Nucleus accumbens (tissue), 56 donors: ENCODE measurements at regions not wholly inside any gene's neighbourhood (a gene's known extent, or its start where the extent isn't known, plus 50 kb on each side); places are given as distances from the start of the nearest gene placed in this dataset.

Experiments
- DNase-seq, 56 donors: peaks; one replicate each; lab custom pipeline; 2025; lab: John Stamatoyannopoulos, UW

DNA sequence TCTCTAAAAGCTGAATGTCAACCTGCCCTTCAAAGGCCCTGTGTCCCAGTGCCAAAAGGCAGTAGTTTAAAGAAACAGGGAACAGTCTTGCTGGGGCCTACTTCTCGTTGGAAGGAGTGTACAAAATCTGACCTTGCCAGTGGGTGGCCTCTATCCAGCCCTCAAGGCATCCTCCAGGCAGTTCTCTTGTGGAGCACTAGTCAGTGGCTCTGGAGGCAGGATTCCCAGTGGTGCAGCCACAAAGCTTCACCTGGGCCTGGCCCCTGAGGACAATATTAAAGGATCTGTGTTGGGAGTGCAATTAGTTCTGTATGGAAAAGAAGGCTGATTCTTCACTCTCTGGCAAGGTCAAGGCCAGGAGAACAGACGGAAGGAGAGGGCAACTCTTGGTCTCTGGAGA lies 237.8 kb upstream of the ADAMTS9 start:
- DNase-seq = no peak

GRCh38 chr3:64924961-64925360 lies 237.2 kb upstream of the ADAMTS9 start:
- DNase-seq = no peak

GRCh38 chr3:64922213-64922612 lies 234.4 kb upstream of the ADAMTS9 start:
- no peak for DNase-seq

- no peak for DNase-seq
Measured at GRCh38 chr3:64921281-64922065, 233.7 kb upstream of the ADAMTS9 start.

DNA sequence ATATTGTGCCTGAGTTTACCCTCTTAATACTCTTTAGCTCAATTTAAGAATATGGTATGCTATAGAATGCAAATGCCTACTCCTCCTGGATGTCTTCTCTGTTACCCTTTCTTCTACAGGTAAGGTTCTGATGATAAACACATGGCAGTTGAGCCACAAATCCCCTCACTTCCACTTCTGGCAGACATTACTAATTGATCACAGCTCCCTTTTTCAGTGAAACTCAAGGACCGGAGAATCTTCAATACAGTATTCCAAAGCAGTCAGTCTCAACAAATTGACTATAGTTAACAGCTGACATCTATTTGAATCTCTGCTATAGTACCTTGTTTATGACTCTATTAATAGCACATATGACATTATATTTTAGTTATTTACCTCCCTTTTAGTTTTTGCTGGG lies 232.1 kb upstream of the ADAMTS9 start:
- DNase-seq = no peak

DNA sequence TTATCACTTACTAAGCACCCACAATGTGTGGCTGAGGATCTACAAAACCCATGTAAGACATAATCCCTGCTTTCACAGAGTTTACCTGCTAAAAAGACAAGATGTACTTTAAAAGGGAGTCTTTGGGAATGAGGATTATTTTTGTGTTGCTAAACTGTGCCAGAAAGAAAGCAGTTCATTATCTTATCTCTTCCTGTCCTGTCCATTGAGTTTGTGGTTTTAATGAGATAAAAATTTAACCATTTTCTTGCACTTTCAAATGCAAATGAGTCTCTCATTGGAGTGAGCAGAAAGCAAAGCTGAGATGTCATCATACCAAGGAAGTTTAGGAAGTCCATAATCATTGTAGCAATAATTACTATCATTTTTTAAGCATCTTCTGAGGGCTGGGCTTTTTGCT lies 231.2 kb upstream of the ADAMTS9 start:
- no peak for DNase-seq

DNA sequence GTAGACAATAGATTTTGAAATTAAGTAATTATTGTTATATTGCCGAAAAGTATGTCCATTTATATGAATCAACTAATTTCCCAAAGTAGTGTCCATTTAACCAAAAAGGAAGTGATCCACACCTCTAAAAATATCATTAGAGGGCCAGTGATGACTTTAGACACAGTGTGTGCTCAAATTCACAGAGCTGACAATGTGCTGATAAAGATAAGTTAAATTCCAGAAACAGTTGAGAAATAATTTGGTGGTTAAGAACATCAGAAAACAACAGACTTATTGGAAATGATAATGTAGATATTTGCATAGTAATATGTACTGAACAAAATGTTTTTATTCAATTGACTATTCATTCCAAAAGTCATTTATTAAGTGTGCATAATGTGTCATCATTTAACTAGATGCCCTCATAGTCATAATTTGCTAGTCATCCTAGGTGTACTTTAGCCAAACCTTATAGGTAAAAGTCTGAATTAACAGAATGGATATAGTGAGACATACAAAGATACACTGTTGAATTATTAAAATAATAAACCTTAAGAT lies 230.2 kb upstream of the ADAMTS9 start:
- no peak for DNase-seq

- no peak for DNase-seq
Measured at GRCh38 chr3:64916937-64917336, 229.1 kb upstream of the ADAMTS9 start.

DNA sequence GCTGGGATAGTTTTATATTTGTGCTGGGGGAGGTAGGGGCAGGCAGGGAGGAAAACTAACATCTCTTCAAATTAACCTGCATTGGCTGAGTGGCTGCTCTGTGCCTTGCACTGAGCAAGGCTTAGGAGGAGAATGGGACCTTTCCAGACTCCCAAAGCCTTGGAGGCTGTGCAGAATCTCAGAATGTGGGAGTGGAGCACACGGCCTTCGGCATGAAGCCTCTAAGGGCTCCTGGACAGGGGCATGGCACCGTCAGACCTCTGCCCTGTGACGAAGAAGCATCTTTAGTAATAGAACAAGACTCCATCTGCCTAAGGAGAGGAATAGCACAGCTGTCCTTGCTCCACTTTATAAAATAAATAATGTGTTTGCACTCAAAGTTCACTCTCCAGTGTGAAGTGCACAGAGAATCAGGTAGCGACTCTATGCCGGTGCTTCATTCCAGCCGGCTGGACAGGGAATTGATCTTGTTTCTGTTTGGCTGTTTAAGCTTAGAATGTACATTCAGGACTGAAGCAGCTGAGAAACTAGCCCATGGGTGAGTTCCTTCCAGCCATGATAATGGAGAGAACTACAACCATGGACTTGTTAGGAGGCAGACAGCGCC lies 228.5 kb upstream of the ADAMTS9 start:
- no peak for DNase-seq

- no peak for DNase-seq
Measured at GRCh38 chr3:64915778-64916177, 228.0 kb upstream of the ADAMTS9 start.

- DNase-seq = no peak
Measured at GRCh38 chr3:64913515-64913914, 225.7 kb upstream of the ADAMTS9 start.

- DNase-seq = no peak
Measured at GRCh38 chr3:64911138-64911537, 223.3 kb upstream of the ADAMTS9 start.

GRCh38 chr3:64909757-64910467 lies 222.1 kb upstream of the ADAMTS9 start:
- DNase-seq = no peak

- no peak for DNase-seq
Measured at GRCh38 chr3:64909011-64909410, 221.2 kb upstream of the ADAMTS9 start.

GRCh38 chr3:64908251-64908685 lies 220.5 kb upstream of the ADAMTS9 start:
- no peak for DNase-seq

DNA sequence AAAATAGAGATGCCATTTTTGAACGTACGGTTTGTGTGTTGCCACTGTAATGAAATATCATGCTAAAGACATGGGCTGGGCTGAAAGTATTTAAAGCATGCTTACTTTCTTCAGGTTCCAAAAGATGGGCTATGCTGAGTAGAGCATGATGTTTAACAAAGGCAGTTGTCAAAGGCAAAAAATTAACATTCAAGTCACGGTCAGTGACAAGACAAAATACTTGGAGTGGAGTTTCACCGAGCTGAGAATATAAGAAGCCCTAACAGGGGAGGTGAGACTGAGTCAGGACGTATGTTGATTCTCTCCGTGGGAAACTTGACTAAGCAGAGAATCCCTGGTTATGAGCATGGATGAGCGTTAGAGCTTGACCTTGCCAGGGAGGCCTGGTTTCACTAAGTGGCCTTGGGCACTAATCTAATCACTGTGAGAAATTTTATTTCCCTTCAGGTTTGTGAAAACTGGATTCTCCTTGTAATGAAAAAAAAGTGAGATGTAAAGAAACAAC lies 218.2 kb upstream of the ADAMTS9 start:
- no peak for DNase-seq

GRCh38 chr3:64903006-64903405 lies 215.2 kb upstream of the ADAMTS9 start:
- DNase-seq = no peak

- DNase-seq = no peak
Measured at GRCh38 chr3:64901986-64902516, 214.3 kb upstream of the ADAMTS9 start.

GRCh38 chr3:64901522-64901885 lies 213.7 kb upstream of the ADAMTS9 start:
- no peak for DNase-seq

DNA sequence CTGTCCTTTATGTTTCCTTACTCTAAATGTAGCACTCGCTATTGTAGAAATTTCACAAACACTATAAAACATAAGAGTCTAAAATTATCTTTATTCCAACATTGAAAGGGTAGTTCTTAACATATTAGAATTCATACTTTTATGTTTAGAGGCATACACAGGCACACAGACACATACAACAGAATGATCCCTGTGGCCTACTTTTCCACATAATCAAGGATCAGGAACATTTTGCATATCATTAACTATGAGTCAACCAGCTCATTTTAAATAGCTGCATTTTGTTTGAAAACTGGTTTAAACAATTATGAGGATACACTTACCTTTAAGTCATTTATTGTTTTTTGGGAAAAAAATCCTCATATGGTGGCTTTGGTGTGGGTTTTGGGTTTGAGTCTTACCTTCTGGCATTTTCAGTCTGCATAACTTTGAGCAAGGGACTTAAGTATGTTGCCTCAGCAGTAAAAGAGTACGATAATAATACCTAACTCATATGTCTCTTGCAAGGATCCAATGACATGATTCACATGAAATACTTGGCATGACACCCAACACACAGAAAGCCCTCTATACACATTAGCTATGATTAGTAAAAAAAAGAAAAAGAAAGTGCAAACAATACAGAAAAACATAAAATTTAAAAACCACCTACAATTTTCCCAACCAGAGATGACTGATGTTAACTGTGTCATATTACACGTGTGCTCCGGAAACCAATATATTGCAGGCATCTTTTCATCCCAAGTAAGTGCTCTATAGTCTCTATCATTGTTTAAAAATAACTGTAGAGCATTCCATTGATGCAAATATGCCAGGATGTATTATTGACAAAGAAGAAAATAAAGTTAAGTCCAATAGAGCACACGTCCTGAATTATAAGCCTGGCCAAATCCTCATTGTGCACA lies 213.1 kb upstream of the ADAMTS9 start:
- no peak for DNase-seq
